NCI-H345 (cell line): ENCODE measurements at regions not wholly inside any gene's neighbourhood (a gene's known extent, or its start where the extent isn't known, plus 50 kb on each side); places are given as distances from the start of the nearest gene placed in this dataset.

Experiments used
- DNase-seq: peaks from one replicate; lab custom pipeline; 2025; lab: John Stamatoyannopoulos, UW

- DNase-seq: no peak
Measured at GRCh38 chr13:33626407-33626806, 191.5 kb upstream of the RFC3 start.

- DNase-seq: no peak
Measured at GRCh38 chr13:33628662-33629061, 189.3 kb upstream of the RFC3 start.

- DNase-seq: no peak
Measured at GRCh38 chr13:33629605-33630360, 188.2 kb upstream of the RFC3 start.

GRCh38 chr13:33633701-33634545, 184.0 kb upstream of the RFC3 start:
- DNase-seq: no peak

- DNase-seq: no peak
Measured at GRCh38 chr13:33634546-33634982, 183.4 kb upstream of the RFC3 start.

- no peak for DNase-seq
Measured at GRCh38 chr13:33636243-33636642, 181.7 kb upstream of the RFC3 start.

GRCh38 chr13:33636955-33637670, 180.8 kb upstream of the RFC3 start:
- no peak for DNase-seq

GRCh38 chr13:33637978-33638743, 179.8 kb upstream of the RFC3 start:
- no peak for DNase-seq

- DNase-seq: no peak
Measured at GRCh38 chr13:33639158-33639557, 178.8 kb upstream of the RFC3 start.

- DNase-seq: no peak
Measured at GRCh38 chr13:33639626-33640080, 178.3 kb upstream of the RFC3 start.

GRCh38 chr13:33640832-33641231, 177.1 kb upstream of the RFC3 start:
- DNase-seq: no peak

GRCh38 chr13:33642374-33643065, 175.4 kb upstream of the RFC3 start:
- no peak for DNase-seq

- no peak for DNase-seq
Measured at GRCh38 chr13:33644581-33645543, 173.1 kb upstream of the RFC3 start.

GRCh38 chr13:33645591-33646554, 172.1 kb upstream of the RFC3 start:
- no peak for DNase-seq

GRCh38 chr13:33649212-33649878, 168.6 kb upstream of the RFC3 start:
- no peak for DNase-seq

GRCh38 chr13:33651766-33652165, 166.2 kb upstream of the RFC3 start:
- no peak for DNase-seq

GRCh38 chr13:33657274-33657673, 160.7 kb upstream of the RFC3 start:
- DNase-seq: no peak

- DNase-seq: no peak
Measured at GRCh38 chr13:33659466-33659865, 158.5 kb upstream of the RFC3 start.
